HepG2 (cell line): ENCODE measurements at regions not wholly inside any gene's neighbourhood (a gene's known extent, or its start where the extent isn't known, plus 50 kb on each side); places are given as distances from the start of the nearest gene placed in this dataset.

Experiments used
- IRF2 ChIP-seq: IDR thresholded peaks from 2 replicates; pipeline ENCODE4 v1.6.1; 2018; ENCODE audit warnings: missing genetic modification reagents, missing compliant biosample characterization
- ZZZ3 ChIP-seq: sonication (generic); formaldehyde crosslinking; IDR thresholded peaks from 2 replicates; pipeline ENCODE4 v1.4.0; 2020; ENCODE audit warnings: missing genetic modification reagents, mild to moderate bottlenecking, borderline replicate concordance

GRCh38 chr7:10770176-10770575, 203.5 kb upstream of the PHF14 start:
- TF ChIP-seq IRF2 (CRISPR knock-in tag) (no peak), ZZZ3 (CRISPR knock-in tag) (no peak)
